ENCODE measurements at regions not wholly inside any gene's neighbourhood (a gene's known extent, or its start where the extent isn't known, plus 50 kb on each side); places are given as distances from the start of the nearest gene placed in this dataset.
"Not testable (repeated sequence)": the region's sequence is repeated elsewhere in the genome, so short reads cannot be mapped to it uniquely, and the experiment has no call there.

- H3K9me3 ChIP-seq (ENCODE audit: control insufficient read depth, low read length, poor library complexity, severe bottlenecking) = no peaks in the 10 kb centered on the region
- Mint-ChIP-seq H3K36me3 (ENCODE audit: low read depth) (no peaks in the 10 kb centered on the region), H3K27ac (no peak overlapping the region), H3K4me1 (no peaks in the 10 kb centered on the region), H3K27me3 (peaks cover 3% of the 10 kb centered on the region), H3K4me3 (no peak overlapping the region)
- ATAC-seq (no peak), DNase-seq (no peak)
These were observed 165.1 kb upstream of the IRS2 start for GRCh38 chr13:109951491-109951890.

DNA sequence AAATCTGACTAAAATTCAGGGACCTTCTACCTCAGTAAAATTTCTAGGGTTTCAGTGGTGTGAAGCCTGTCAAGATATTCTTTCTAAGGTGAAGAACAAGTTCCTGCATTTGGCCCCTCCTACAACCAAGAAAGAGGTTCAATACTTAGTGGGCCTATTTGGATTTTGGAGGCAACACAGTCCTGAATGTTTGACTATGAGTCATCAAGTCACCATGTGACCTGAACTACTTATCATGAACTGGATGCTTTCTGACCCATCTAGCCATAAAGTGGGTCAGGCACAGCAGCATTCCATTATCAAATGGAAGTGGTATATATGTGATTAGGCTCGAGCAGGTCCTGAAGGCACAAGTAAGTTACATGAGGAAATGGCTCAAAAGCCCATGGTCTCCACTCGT is 163.0 kb upstream of the IRS2 start:
- peaks cover 9% of the 10 kb centered on the region for H3K27me3 Mint-ChIP-seq
- no peak overlapping the region for H3K4me3 Mint-ChIP-seq
- ATAC-seq (no peak), DNase-seq (no peak)
- no peaks in the 10 kb centered on the region for H3K9me3 ChIP-seq (ENCODE audit: control insufficient read depth, low read length, poor library complexity, severe bottlenecking)
- no peaks in the 10 kb centered on the region for H3K36me3 Mint-ChIP-seq (ENCODE audit: low read depth)
- H3K4me1 Mint-ChIP-seq = no peaks in the 10 kb centered on the region
- no peak overlapping the region for H3K27ac Mint-ChIP-seq

DNA sequence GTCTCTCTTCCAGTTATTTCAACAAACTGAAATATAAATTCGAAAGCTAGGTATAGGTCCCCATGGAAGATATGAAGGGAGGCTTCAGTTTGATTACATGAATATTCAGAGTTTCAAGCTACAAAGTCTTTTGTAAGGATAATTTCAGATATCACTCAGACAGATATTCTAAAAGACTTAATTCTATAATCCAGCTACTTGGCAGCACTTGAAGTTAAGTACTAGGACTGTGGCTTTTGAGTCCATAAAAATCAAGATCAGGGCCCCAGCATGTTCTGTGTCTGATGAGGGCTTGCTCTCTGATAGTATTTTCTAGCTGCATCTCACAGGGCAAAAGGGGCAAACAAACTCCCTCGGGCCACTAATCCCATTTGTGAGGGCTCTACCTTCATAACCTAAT is 160.6 kb upstream of the IRS2 start:
- DNase-seq = no peak
- Mint-ChIP-seq H3K36me3 (ENCODE audit: low read depth) (no peaks in the 10 kb centered on the region), H3K4me1 (no peaks in the 10 kb centered on the region), H3K27me3 (peaks cover 16% of the 10 kb centered on the region), H3K27ac (no peak overlapping the region), H3K4me3 (no peak overlapping the region)
- H3K9me3 ChIP-seq (ENCODE audit: control insufficient read depth, low read length, poor library complexity, severe bottlenecking) = no peaks in the 10 kb centered on the region
- ATAC-seq = no peak

DNA sequence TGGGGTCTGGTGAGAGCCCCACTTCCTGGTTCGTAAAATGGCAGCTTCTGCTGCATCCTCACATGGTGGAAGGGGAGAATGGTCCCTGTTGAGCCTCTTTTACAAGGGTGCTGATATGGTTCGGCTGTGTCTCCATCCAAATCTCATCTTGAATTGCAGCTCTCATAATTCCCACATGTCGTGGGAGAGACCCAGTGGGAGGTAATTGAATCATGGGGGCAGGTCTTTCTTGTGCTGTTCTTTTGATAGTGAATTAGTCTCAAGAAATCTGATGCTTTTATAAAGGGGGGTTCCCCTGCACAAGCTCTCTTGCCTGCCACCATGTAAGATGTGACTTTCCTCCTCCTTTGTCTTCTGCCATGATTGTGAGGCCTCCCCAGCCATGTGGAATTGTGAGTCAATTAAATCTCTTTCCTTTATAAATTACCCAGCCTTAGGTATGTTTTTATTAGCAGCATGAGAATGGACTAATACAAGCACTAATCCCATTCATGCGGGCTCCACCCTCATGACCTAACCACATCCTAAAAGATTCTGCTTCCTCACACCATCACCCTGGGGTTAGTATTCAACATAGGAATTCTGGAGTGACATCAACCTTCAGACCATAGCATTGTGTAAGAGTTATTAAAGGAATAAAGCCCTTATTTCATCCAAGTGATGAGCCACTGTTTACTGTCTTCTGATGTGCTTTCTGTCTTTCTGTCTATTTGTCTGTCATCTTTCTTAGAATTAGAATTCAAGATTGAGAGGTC is 159.0 kb upstream of the IRS2 start:
- Mint-ChIP-seq H3K27ac (no peak overlapping the region), H3K4me1 (no peaks in the 10 kb centered on the region), H3K36me3 (ENCODE audit: low read depth) (no peaks in the 10 kb centered on the region), H3K4me3 (no peak overlapping the region), H3K27me3 (peaks cover 16% of the 10 kb centered on the region)
- DNase-seq (no peak), ATAC-seq (no peak)
- no peaks in the 10 kb centered on the region for H3K9me3 ChIP-seq (ENCODE audit: control insufficient read depth, low read length, poor library complexity, severe bottlenecking)

GRCh38 chr13:109941951-109942350 is 155.6 kb upstream of the IRS2 start:
- DNase-seq (no peak), ATAC-seq (no peak)
- no peaks in the 10 kb centered on the region for H3K9me3 ChIP-seq (ENCODE audit: control insufficient read depth, low read length, poor library complexity, severe bottlenecking)
- no peaks in the 10 kb centered on the region for H3K36me3 Mint-ChIP-seq (ENCODE audit: low read depth)
- H3K4me1 Mint-ChIP-seq = no peaks in the 10 kb centered on the region
- no peak overlapping the region for H3K27ac Mint-ChIP-seq
- H3K4me3 Mint-ChIP-seq = no peak overlapping the region
- H3K27me3 Mint-ChIP-seq = peaks cover 16% of the 10 kb centered on the region

GRCh38 chr13:109941221-109941620 is 154.8 kb upstream of the IRS2 start:
- ATAC-seq = no peak
- no peaks in the 10 kb centered on the region for H3K36me3 Mint-ChIP-seq (ENCODE audit: low read depth)
- DNase-seq = no peak
- H3K27ac Mint-ChIP-seq = no peak overlapping the region
- peaks cover 10% of the 10 kb centered on the region for H3K27me3 Mint-ChIP-seq
- no peaks in the 10 kb centered on the region for H3K4me1 Mint-ChIP-seq
- no peaks in the 10 kb centered on the region for H3K9me3 ChIP-seq (ENCODE audit: control insufficient read depth, low read length, poor library complexity, severe bottlenecking)
- no peak overlapping the region for H3K4me3 Mint-ChIP-seq

DNA sequence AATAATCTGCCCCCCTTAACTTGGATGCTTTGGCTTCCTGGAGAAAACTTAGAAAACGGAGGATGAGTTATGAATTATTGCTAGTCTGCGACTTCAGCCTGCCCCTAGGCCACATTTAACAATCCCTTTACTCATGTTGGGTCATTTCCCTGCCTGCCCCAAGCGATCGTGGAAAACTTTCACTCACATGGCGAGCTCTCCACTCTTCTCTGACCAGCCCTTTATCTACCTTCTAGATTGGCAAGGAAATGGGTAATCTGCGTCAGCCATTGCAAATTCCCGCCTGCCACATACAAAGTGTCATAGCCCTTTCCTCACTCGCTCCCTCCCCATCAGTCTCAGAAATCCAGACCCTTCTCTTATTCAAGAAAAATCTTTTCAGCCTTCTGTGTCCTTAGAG is 154.3 kb upstream of the IRS2 start:
- Mint-ChIP-seq H3K4me3 (no peak overlapping the region), H3K27ac (no peak overlapping the region), H3K27me3 (peaks cover 7% of the 10 kb centered on the region), H3K4me1 (no peaks in the 10 kb centered on the region), H3K36me3 (ENCODE audit: low read depth) (no peaks in the 10 kb centered on the region)
- ATAC-seq (no peak), DNase-seq (no peak)
- no peaks in the 10 kb centered on the region for H3K9me3 ChIP-seq (ENCODE audit: control insufficient read depth, low read length, poor library complexity, severe bottlenecking)

DNA sequence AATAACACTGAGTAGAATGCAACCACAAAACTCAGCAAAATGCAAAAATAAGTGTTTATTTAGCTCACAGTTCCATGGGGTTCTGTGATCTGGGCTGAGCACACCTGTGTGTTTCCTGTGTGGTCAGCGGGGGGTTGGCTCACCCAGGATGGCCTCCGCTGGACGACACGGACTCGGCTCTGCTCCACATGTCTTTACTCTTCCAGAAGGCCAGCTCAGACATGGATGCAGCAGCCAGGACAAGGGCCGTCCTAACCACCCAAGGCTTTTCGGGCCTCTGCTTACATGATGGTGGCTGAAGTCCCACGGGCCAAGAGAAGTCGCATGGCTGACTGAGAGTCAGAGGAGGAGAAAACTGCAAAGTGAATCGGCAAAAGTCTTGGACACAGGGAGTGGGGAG is 153.5 kb upstream of the IRS2 start:
- Mint-ChIP-seq H3K36me3 (ENCODE audit: low read depth) (no peaks in the 10 kb centered on the region), H3K27ac (no peak overlapping the region), H3K27me3 (peaks cover 7% of the 10 kb centered on the region), H3K4me3 (no peak overlapping the region), H3K4me1 (no peaks in the 10 kb centered on the region)
- ATAC-seq (no peak), DNase-seq (no peak)
- no peaks in the 10 kb centered on the region for H3K9me3 ChIP-seq (ENCODE audit: control insufficient read depth, low read length, poor library complexity, severe bottlenecking)

DNA sequence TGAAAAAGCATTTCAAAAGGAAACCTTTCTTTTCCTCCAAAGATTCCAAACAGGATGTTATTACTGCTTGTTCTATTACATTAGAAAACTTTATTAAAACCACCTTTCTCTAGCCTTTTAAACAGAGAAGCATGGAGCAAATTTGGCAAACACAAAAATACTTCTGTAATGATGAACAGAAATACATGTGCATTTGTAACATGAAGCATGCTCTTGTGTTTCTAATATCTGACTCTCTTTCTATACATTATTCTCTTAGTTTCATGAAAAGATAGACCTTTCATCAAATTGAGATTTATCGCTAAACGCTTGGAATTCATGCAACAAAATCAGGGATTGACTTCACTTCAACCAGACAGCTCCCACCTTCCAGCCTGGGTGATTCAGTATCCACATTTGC is 152.8 kb upstream of the IRS2 start:
- ATAC-seq (no peak), DNase-seq (no peak)
- Mint-ChIP-seq H3K4me1 (no peaks in the 10 kb centered on the region), H3K27ac (no peak overlapping the region), H3K36me3 (ENCODE audit: low read depth) (no peaks in the 10 kb centered on the region), H3K27me3 (peaks cover 7% of the 10 kb centered on the region), H3K4me3 (no peak overlapping the region)
- no peaks in the 10 kb centered on the region for H3K9me3 ChIP-seq (ENCODE audit: control insufficient read depth, low read length, poor library complexity, severe bottlenecking)

GRCh38 chr13:109938255-109938936 is 152.0 kb upstream of the IRS2 start:
- Mint-ChIP-seq H3K4me1 (no peaks in the 10 kb centered on the region), H3K27ac (no peak overlapping the region), H3K27me3 (peaks cover 4% of the 10 kb centered on the region), H3K36me3 (ENCODE audit: low read depth) (no peaks in the 10 kb centered on the region), H3K4me3 (no peak overlapping the region)
- DNase-seq = no peak
- no peak for ATAC-seq
- H3K9me3 ChIP-seq (ENCODE audit: control insufficient read depth, low read length, poor library complexity, severe bottlenecking) = no peaks in the 10 kb centered on the region

GRCh38 chr13:109934520-109934919 is 148.1 kb upstream of the IRS2 start:
- not testable (repeated sequence) for ATAC-seq; H3K9me3 ChIP-seq (ENCODE audit: control insufficient read depth, low read length, poor library complexity, severe bottlenecking); H3K27ac Mint-ChIP-seq; H3K4me3 Mint-ChIP-seq; DNase-seq; H3K27me3 Mint-ChIP-seq; H3K36me3 Mint-ChIP-seq (ENCODE audit: low read depth); H3K4me1 Mint-ChIP-seq

- no peak overlapping the region for H3K27ac Mint-ChIP-seq
These were observed 147.1 kb upstream of the IRS2 start for GRCh38 chr13:109933476-109933875.

DNA sequence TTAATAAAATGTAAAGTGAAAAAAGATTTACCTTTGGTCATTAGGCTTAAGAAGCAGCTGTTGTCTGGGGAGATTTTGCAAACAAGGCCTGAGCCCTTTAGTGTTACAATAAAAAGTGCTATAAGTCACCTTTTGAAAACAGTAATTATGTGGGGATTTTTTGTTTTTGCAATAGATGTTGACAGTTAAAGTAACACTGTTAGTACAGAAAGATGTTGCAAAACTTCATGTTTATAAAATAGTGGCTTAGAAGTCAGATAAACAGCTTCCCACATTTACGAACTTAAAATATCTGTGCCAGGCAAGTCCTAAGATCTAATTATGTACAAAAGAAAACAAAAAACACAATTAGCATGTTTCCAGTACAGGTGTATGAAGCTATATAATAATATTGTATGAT is 138.0 kb upstream of the IRS2 start:
- H3K27me3 Mint-ChIP-seq = peaks cover 22% of the 10 kb centered on the region

More at GRCh38 chr13:109933476-109933875, 147.1 kb upstream of the IRS2 start:
- Mint-ChIP-seq H3K4me3 (no peak overlapping the region), H3K36me3 (ENCODE audit: low read depth) (no peaks in the 10 kb centered on the region), H3K4me1 (peaks cover 2% of the 10 kb centered on the region), H3K27me3 (peaks cover 4% of the 10 kb centered on the region)
- no peaks in the 10 kb centered on the region for H3K9me3 ChIP-seq (ENCODE audit: control insufficient read depth, low read length, poor library complexity, severe bottlenecking)
- DNase-seq (no peak), ATAC-seq (no peak)

GRCh38 chr13:109922518-109922917 is 136.1 kb upstream of the IRS2 start:
- DNase-seq (no peak), ATAC-seq (no peak)
- H3K4me1 Mint-ChIP-seq = no peaks in the 10 kb centered on the region
- peaks cover 37% of the 10 kb centered on the region for H3K27me3 Mint-ChIP-seq
- no peaks in the 10 kb centered on the region for H3K9me3 ChIP-seq (ENCODE audit: control insufficient read depth, low read length, poor library complexity, severe bottlenecking)
- no peaks in the 10 kb centered on the region for H3K36me3 Mint-ChIP-seq (ENCODE audit: low read depth)
- no peak overlapping the region for H3K4me3 Mint-ChIP-seq
- no peak overlapping the region for H3K27ac Mint-ChIP-seq

More for the DNA sequence above, 138.0 kb upstream of the IRS2 start:
- DNase-seq (no peak), ATAC-seq (no peak)
- H3K27ac Mint-ChIP-seq = no peak overlapping the region
- H3K4me3 Mint-ChIP-seq = no peak overlapping the region
- no peaks in the 10 kb centered on the region for H3K9me3 ChIP-seq (ENCODE audit: control insufficient read depth, low read length, poor library complexity, severe bottlenecking)
- no peaks in the 10 kb centered on the region for H3K36me3 Mint-ChIP-seq (ENCODE audit: low read depth)
- no peaks in the 10 kb centered on the region for H3K4me1 Mint-ChIP-seq

Measured in T-helper 17 cell (primary cell).